ENCODE measurements at regions not wholly inside any gene's neighbourhood (a gene's known extent, or its start where the extent isn't known, plus 50 kb on each side); places are given as distances from the start of the nearest gene placed in this dataset.

GRCh38 chr20:59437601-59438031, 137.2 kb downstream of the EDN3 start:
- DNase-seq: no peak

GRCh38 chr20:59438201-59438600, 137.8 kb downstream of the EDN3 start:
- no peak for DNase-seq

GRCh38 chr20:59439243-59439642, 138.8 kb downstream of the EDN3 start:
- DNase-seq: no peak

- DNase-seq: no peak
Measured at GRCh38 chr20:59441306-59441705, 140.9 kb downstream of the EDN3 start.

GRCh38 chr20:59441860-59442810, 141.7 kb downstream of the EDN3 start:
- no peak for DNase-seq

GRCh38 chr20:59443550-59443949, 143.1 kb downstream of the EDN3 start:
- DNase-seq: no peak

- DNase-seq: no peak
Measured at GRCh38 chr20:59446376-59446775, 146.0 kb downstream of the EDN3 start.

GRCh38 chr20:59448196-59448595, 147.8 kb downstream of the EDN3 start:
- no peak for DNase-seq

- no peak for DNase-seq
Measured at GRCh38 chr20:59448851-59449444, 148.5 kb downstream of the EDN3 start.

- DNase-seq: no peak
Measured at GRCh38 chr20:59451066-59451630, 150.7 kb downstream of the EDN3 start.

GRCh38 chr20:59451641-59452040, 151.2 kb downstream of the EDN3 start:
- DNase-seq: no peak

- DNase-seq: no peak
Measured at GRCh38 chr20:59452856-59453255, 151.5 kb upstream of the PHACTR3 start.

- DNase-seq: no peak
Measured at GRCh38 chr20:59453759-59454560, 150.4 kb upstream of the PHACTR3 start.

GRCh38 chr20:59455402-59456341, 148.7 kb upstream of the PHACTR3 start:
- DNase-seq: no peak

GRCh38 chr20:59456342-59457279, 147.7 kb upstream of the PHACTR3 start:
- no peak for DNase-seq

GRCh38 chr20:59458645-59459044, 145.7 kb upstream of the PHACTR3 start:
- DNase-seq: no peak

GRCh38 chr20:59459586-59459985, 144.8 kb upstream of the PHACTR3 start:
- DNase-seq: no peak

GRCh38 chr20:59460352-59460751, 144.0 kb upstream of the PHACTR3 start:
- DNase-seq: no peak

- no peak for DNase-seq
Measured at GRCh38 chr20:59461526-59461925, 142.8 kb upstream of the PHACTR3 start.

GRCh38 chr20:59462249-59462648, 142.1 kb upstream of the PHACTR3 start:
- no peak for DNase-seq

- DNase-seq: no peak
Measured at GRCh38 chr20:59463541-59463940, 140.8 kb upstream of the PHACTR3 start.

Measured in NCI-H226 (cell line).